ENCODE measurements at regions not wholly inside any gene's neighbourhood (a gene's known extent, or its start where the extent isn't known, plus 50 kb on each side); places are given as distances from the start of the nearest gene placed in this dataset.
"Not testable (repeated sequence)": the region's sequence is repeated elsewhere in the genome, so short reads cannot be mapped to it uniquely, and the experiment has no call there.

DNA sequence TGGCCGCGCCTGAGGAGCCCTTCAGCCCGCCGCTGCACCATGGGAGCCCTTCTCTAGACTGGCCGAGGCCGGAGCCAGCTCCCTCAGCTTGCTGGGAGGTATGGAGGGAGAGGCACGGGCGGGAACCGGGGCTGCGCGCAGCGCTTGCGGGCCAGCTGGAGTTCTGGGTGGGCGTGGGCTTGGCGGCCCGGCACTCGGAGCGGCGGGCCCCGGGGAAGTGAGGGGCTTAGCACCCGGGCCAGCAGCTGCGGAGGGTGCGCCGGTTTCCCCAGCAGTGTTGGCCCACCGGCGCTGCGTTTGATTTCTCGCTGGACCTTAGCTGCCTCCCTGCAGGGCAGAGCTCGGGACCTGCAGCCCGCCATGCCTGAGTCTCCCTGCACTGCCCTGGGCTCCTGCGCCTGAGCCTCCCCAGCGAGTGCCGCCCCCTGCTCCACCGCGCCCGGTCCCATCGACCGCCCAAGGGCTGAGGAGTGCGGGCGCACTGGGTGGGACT lies 1890.0 kb upstream of the PCDH20 start:
- H3K27ac Mint-ChIP-seq = no peak overlapping the region
- H3K9me3 Mint-ChIP-seq = peaks cover 10% of the 10 kb centered on the region
- peaks cover 9% of the 10 kb centered on the region for H3K36me3 Mint-ChIP-seq
- H3K4me3 Mint-ChIP-seq = no peak overlapping the region
- no peak for DNase-seq (ENCODE audit: low spot score)
- no peaks in the 10 kb centered on the region for H3K4me1 Mint-ChIP-seq (ENCODE audit: low read depth in 2 of 2)
- no peak for ATAC-seq
- no peaks in the 10 kb centered on the region for H3K27me3 Mint-ChIP-seq

DNA sequence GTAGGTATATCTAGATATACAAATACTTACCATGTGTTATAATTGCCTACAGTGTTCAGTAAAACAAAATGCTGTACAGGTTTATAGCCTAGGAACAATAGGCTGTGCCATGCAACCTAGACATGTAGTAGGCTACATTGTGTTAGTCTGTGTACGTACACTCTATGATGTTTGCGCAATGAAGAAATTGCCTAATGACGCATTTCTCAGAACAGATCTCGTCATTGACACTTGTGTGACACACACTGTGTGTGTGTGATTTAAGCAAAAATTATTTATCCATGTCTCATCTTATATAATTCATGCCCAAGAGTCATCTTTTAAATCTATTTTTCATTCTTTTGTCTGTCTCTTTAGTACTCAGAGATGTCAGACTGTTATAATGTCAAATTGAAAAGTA lies 1888.8 kb upstream of the PCDH20 start:
- ATAC-seq (no peak), DNase-seq (ENCODE audit: low spot score) (no peak)
- H3K27ac Mint-ChIP-seq = no peak overlapping the region
- no peaks in the 10 kb centered on the region for H3K4me1 Mint-ChIP-seq (ENCODE audit: low read depth in 2 of 2)
- H3K36me3 Mint-ChIP-seq = peaks cover 9% of the 10 kb centered on the region
- peaks cover 10% of the 10 kb centered on the region for H3K9me3 Mint-ChIP-seq
- H3K4me3 Mint-ChIP-seq = no peak overlapping the region
- H3K27me3 Mint-ChIP-seq = no peaks in the 10 kb centered on the region

DNA sequence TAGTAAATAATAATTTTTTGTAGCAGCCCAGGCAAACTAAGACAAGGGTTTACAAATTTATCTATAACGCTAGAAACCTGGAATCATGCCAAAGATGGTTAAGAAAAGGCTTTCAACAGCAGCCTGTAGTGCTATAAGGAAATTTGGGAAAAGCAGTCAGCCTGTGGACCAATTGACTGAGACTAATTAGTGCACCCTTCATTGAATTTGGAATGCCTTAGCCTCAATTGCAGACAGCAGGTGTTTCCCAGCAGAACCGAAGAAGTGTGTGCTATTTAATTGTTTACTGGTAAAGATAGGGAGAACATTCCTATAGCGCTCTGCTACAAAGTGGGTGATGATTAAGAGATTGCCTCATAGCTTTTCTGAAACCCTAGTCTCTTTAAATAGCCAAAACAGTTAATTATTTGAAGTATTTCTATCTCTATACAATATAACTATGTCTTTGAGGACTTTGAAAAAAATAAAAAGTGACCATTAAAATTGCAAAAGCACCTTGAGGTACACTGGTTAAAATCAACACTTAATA lies 1884.3 kb upstream of the PCDH20 start:
- H3K9me3 Mint-ChIP-seq = peaks cover 7% of the 10 kb centered on the region
- ATAC-seq (no peak), DNase-seq (ENCODE audit: low spot score) (no peak)
- H3K27me3 Mint-ChIP-seq = no peaks in the 10 kb centered on the region
- H3K4me1 Mint-ChIP-seq (ENCODE audit: low read depth in 2 of 2) = no peaks in the 10 kb centered on the region
- H3K4me3 Mint-ChIP-seq = no peak overlapping the region
- H3K36me3 Mint-ChIP-seq = peaks cover 6% of the 10 kb centered on the region
- no peak overlapping the region for H3K27ac Mint-ChIP-seq

DNA sequence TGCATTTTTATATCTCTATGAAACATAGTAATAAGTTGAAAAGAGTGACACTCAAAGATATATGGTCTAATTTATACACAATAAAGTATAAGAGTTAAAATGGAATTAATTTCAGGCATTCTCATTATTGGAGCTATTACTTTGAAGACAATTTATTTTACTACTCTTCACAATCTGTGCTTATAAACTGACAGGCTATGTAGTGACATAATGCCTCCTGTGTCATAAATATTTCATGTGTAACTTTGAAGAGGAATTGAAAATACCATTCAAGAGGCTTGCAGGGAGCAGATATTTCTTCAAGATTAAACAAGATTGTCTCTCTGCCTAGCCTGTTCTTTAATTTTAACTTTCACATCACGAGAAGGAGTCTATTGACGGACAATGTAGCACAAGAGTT lies 1881.5 kb upstream of the PCDH20 start:
- Mint-ChIP-seq H3K36me3 (peaks cover 6% of the 10 kb centered on the region), H3K27me3 (no peaks in the 10 kb centered on the region), H3K9me3 (peaks cover 7% of the 10 kb centered on the region), H3K4me1 (ENCODE audit: low read depth in 2 of 2) (no peaks in the 10 kb centered on the region), H3K4me3 (no peak overlapping the region), H3K27ac (no peak overlapping the region)
- no peak for DNase-seq (ENCODE audit: low spot score)
- ATAC-seq = no peak

DNA sequence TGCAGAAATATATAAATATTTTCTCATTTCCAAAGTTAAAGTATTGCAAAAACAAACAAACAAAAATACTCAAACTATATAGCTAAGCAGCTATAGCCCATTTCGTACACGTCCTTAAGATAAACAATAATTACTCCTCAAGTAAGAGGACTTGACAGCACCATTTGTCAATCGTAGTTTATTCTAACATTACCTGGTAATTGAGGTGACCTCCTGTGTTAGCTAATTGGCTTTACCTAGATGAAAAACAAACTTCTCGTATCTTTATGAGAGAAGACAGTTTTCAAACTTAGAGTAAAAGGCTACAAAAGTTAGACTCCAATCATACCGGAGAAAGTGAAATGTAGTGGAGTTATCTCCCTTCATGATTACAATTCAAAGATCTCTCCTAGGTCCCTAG lies 1876.1 kb upstream of the PCDH20 start:
- H3K36me3 Mint-ChIP-seq = no peaks in the 10 kb centered on the region
- DNase-seq (ENCODE audit: low spot score) = no peak
- ATAC-seq = no peak
- no peaks in the 10 kb centered on the region for H3K4me1 Mint-ChIP-seq (ENCODE audit: low read depth in 2 of 2)
- no peak overlapping the region for H3K4me3 Mint-ChIP-seq
- peaks cover 2% of the 10 kb centered on the region for H3K9me3 Mint-ChIP-seq
- H3K27ac Mint-ChIP-seq = no peak overlapping the region
- H3K27me3 Mint-ChIP-seq = no peaks in the 10 kb centered on the region

DNA sequence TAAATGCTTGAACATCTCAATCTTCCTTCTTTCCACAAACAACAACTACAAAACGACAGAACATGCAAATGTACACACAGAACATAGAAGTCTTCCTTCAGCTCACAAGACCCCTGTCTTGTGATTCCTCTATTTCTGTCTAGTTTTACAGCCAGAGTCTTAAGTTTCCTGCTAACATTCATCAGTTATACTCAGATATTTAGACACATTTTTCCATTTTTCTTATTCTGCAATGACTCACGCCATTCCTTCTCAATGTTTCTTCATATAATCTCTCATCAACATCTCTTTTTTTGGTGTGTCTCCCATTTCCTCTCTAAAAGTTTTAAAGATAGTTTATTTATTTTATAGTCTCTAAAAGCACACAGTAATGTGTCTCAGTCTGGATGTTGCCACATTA lies 1872.9 kb upstream of the PCDH20 start:
- peaks cover 5% of the 10 kb centered on the region for H3K36me3 Mint-ChIP-seq
- ATAC-seq (no peak), DNase-seq (ENCODE audit: low spot score) (no peak)
- no peaks in the 10 kb centered on the region for H3K4me1 Mint-ChIP-seq (ENCODE audit: low read depth in 2 of 2)
- no peaks in the 10 kb centered on the region for H3K27me3 Mint-ChIP-seq
- H3K9me3 Mint-ChIP-seq = peaks cover 14% of the 10 kb centered on the region
- H3K4me3 Mint-ChIP-seq = no peak overlapping the region
- H3K27ac Mint-ChIP-seq = no peak overlapping the region

DNA sequence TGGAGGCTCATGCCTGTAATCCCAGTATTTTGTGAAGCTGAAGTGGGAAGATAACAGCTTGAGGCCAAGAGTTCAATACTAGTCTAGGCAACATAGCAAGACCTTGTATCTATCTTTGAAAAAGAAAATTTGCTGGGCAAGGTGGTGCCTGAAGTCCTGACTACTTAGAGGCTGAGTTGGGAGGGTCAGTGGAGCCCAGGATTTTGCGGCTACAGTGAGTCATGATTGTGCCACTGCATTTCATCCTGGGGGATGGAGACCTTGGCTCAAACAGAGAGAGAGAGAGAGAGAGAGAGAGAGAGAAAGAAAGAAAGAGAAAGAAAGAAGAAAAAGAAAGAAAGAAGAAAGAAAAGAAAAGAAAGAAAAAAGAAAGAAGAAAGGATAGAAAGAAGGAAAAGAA lies 1872.3 kb upstream of the PCDH20 start:
- peaks cover 14% of the 10 kb centered on the region for H3K9me3 Mint-ChIP-seq
- no peaks in the 10 kb centered on the region for H3K27me3 Mint-ChIP-seq
- no peak overlapping the region for H3K4me3 Mint-ChIP-seq
- no peak for ATAC-seq
- H3K27ac Mint-ChIP-seq = no peak overlapping the region
- H3K36me3 Mint-ChIP-seq = peaks cover 5% of the 10 kb centered on the region
- DNase-seq (ENCODE audit: low spot score) = no peak
- no peaks in the 10 kb centered on the region for H3K4me1 Mint-ChIP-seq (ENCODE audit: low read depth in 2 of 2)

DNA sequence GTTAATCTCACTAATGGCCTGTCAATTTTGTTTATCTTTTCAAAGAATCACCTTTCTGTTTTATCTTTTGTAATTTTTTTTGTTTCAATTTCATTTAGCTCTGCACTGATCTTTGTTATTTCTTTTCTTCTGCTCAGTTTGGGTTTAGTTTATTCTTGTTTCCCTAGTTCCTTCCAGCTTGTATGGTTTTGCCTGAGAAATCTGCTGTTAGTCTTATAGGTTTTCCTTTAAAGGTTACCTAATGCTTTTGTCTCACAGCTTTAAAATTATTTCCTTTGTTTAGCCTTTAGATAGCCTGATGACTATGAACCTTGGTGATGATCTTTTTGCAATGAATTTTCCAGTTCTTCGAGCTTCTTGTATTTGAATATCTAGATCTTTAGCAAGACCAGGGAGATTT lies 1869.8 kb upstream of the PCDH20 start:
- Mint-ChIP-seq H3K27ac (no peak overlapping the region), H3K36me3 (peaks cover 5% of the 10 kb centered on the region), H3K4me3 (no peak overlapping the region), H3K4me1 (ENCODE audit: low read depth in 2 of 2) (no peaks in the 10 kb centered on the region), H3K27me3 (no peaks in the 10 kb centered on the region), H3K9me3 (peaks cover 14% of the 10 kb centered on the region)
- ATAC-seq = no peak
- DNase-seq (ENCODE audit: low spot score) = no peak

DNA sequence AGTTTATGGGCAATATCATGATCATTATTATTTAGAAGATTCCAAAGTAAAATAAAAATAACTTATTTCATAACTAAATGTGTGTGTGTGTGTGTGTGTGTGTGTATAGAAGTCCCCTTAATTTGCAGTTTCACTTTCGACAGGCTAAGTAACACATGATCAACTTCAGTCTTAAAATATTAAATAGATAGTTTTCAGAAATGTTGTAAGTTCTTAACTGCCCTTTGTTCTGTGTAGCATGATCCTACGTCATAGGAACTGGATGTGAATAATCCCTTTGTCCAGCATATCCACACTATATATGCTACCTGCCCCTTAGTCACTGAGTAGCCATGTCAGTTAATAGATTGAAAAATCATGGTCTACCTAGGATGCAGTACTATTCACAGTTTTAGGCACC lies 1863.5 kb upstream of the PCDH20 start:
- H3K27me3 Mint-ChIP-seq = no peaks in the 10 kb centered on the region
- no peaks in the 10 kb centered on the region for H3K36me3 Mint-ChIP-seq
- ATAC-seq (no peak), DNase-seq (ENCODE audit: low spot score) (no peak)
- H3K4me1 Mint-ChIP-seq (ENCODE audit: low read depth in 2 of 2) = no peaks in the 10 kb centered on the region
- no peak overlapping the region for H3K27ac Mint-ChIP-seq
- H3K4me3 Mint-ChIP-seq = no peak overlapping the region
- H3K9me3 Mint-ChIP-seq = peaks cover 23% of the 10 kb centered on the region

DNA sequence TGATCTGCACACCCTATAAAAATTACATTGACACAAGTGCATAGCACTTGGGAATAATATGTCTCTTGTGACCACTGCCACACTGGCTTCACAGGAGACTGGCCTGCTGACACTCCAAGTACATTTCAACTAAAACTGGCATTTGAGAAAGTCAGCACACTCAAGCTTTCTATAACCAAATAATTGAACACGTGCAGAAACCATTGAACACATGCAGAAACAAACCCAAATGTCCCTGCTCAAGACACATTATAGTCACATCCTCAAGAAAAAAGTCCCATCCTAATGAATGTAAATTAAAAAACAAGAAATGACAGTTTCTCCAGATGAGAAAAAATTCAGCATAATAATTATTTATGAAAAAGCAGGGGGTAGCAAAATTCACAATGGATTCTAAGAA lies 1859.1 kb upstream of the PCDH20 start:
- Mint-ChIP-seq H3K9me3 (peaks cover 20% of the 10 kb centered on the region), H3K27ac (no peak overlapping the region), H3K4me3 (no peak overlapping the region), H3K27me3 (no peaks in the 10 kb centered on the region), H3K4me1 (ENCODE audit: low read depth in 2 of 2) (no peaks in the 10 kb centered on the region), H3K36me3 (no peaks in the 10 kb centered on the region)
- ATAC-seq (no peak), DNase-seq (ENCODE audit: low spot score) (no peak)

DNA sequence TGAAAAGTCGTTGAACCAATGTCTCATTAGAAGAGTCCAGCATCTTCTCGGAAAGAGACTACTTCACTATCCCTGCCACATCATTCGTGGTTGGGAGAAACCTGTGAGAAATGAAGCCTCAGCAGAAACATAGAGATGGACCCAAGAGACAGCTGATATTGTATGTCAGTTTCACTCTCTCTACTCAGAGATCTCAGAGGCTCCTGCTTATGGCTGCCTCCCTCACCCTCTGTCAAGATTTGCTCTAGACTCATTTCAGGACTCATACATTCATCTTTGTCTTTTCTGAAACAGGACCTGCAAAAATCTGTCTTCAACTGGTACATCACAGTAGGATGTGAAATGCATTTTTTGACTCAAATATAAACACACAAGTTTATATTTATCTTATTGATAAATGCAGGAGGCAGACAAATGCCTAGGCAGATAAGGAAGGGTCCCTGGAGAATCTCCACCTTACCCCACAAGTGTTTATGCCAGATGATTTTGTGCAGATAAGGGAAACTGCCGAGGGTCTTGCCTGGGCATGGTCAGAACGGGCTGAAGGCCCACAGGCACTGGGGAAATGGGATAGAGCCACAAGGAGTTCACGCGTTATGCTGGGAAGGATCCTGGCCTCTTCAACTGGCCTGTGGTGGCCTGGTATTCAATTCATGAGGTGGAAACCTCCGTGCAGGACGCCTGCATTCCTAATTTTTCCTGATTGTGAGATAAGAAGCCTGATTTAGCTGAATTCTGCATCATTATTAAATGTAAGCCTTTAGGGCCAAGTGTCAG lies 1834.0 kb upstream of the PCDH20 start:
- Mint-ChIP-seq H3K27me3 (no peaks in the 10 kb centered on the region), H3K4me1 (ENCODE audit: low read depth in 2 of 2) (no peaks in the 10 kb centered on the region), H3K4me3 (no peak overlapping the region), H3K36me3 (no peaks in the 10 kb centered on the region), H3K27ac (no peak overlapping the region), H3K9me3 (peaks cover 11% of the 10 kb centered on the region)
- DNase-seq (ENCODE audit: low spot score) (no peak), ATAC-seq (no peak)

DNA sequence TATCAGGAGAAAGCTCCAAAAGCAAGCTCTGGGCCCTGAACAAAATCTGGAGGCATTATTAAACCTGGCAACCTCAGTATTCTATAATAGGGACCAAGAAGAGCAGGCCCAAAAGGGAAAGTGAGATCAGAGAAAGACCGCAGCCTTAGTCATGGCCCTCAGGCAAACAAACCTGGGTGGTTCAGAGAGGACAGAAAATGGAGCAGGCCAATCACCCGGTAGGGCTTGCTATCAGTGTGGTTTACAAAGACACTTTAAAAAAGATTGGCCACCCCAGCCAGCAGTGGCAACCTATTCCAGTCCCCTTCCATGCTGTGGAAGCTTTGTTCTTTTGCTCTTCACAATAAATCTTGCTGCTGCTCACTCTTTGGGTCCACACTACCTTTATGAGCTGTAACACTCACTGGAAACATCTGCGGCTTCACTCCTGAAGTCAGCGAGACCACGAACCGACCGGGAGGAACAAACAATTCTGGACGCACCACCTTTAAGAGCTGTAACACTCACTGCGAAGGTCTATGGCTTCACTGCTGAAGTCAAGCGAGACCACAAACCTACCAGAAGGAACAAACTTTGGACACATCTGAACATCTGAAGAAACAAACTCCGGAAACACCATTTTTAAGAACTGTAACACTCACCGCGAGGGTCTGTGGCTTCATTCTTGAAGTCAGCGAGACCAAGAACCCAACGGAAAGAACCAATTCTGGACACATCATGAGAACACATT lies 1821.2 kb upstream of the PCDH20 start:
- not testable (repeated sequence) for H3K9me3 Mint-ChIP-seq; ATAC-seq; DNase-seq (ENCODE audit: low spot score); H3K27ac Mint-ChIP-seq; H3K27me3 Mint-ChIP-seq; H3K4me1 Mint-ChIP-seq (ENCODE audit: low read depth in 2 of 2); H3K4me3 Mint-ChIP-seq; H3K36me3 Mint-ChIP-seq

DNA sequence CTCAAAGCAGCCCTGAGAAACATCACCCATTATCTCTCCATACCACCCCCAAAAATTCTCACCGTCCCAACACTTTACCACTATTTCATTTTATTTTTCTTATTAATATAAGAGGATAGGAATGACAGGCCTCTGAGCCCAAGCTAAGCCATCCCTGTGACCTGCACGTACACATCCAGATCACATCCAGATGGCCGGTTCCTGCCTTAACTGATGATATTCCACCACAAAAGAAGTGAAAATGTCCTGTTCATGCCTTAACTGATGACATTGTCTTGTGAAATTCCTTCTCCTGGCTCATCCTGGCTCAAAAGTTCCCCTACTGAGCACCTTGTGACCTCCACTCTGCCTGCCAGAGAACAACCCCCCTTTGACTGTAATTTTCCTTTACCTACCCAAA lies 1802.9 kb upstream of the PCDH20 start:
- H3K27me3 Mint-ChIP-seq; H3K4me1 Mint-ChIP-seq (ENCODE audit: low read depth in 2 of 2); H3K4me3 Mint-ChIP-seq; DNase-seq (ENCODE audit: low spot score); ATAC-seq; H3K27ac Mint-ChIP-seq: not testable (repeated sequence)
- H3K9me3 Mint-ChIP-seq = peaks cover 29% of the 10 kb centered on the region
- peaks cover 17% of the 10 kb centered on the region for H3K36me3 Mint-ChIP-seq

DNA sequence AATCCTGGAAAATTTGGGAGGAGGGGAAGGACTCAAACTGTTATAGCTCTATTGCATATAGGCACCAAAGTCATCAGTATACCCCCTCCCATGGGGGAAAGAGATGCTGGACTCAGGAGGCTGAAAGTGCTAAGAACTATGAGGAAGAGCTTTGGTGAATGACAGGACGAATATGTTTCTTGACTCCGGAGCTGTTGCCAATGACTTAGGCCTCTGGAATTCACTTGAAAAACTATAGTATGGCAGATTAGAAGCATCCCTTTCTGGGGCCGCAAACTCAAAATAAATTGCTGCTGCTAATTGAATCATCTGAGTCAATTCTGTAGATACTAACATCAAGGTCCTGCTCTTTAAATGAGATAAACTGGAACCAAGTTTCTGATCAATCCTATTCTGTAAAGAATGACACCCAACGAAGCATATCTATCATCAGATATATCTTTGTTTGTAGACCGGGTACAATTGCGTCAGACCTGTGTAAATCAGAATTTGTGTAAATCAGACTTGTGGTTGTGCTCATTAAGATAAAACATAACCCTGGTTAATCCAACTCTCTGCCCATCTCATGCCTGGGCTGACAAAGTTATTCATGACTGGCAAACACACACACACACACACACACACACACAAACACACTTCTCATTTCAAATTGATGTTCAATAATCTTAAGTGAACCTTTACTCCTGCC lies 1793.8 kb upstream of the PCDH20 start:
- Mint-ChIP-seq H3K36me3 (no peaks in the 10 kb centered on the region), H3K9me3 (peaks cover 24% of the 10 kb centered on the region), H3K4me1 (ENCODE audit: low read depth in 2 of 2) (no peaks in the 10 kb centered on the region), H3K4me3 (no peak overlapping the region), H3K27me3 (no peaks in the 10 kb centered on the region), H3K27ac (no peak overlapping the region)
- ATAC-seq = no peak
- DNase-seq (ENCODE audit: low spot score) = no peak

Data from natural killer cell treated with Interleukin-12 subunit alpha and Interleukin-12 subunit beta and Interleukin-15 and Interleukin-18, amount 100 ng/mL, for 72 hours (primary cell).